ENCODE measurements at regions not wholly inside any gene's neighbourhood (a gene's known extent, or its start where the extent isn't known, plus 50 kb on each side); places are given as distances from the start of the nearest gene placed in this dataset.

- Histone ChIP-seq H3K36me3 (ENCODE audit: insufficient read depth, low read length) (no peaks in the 10 kb centered on the region), H3K4me1 (ENCODE audit: insufficient read depth, low read length) (no peaks in the 10 kb centered on the region), H3K9me3 (ENCODE audit: low read length) (no peaks in the 10 kb centered on the region), H3K27me3 (ENCODE audit: insufficient read depth, low read length, poor library complexity, severe bottlenecking) (no peaks in the 10 kb centered on the region), H3K4me3 (ENCODE audit: low read length) (no peak overlapping the region), H3K27ac (ENCODE audit: low read depth, low read length) (no peak overlapping the region)
- H3K36me3 Mint-ChIP-seq = no peaks in the 10 kb centered on the region
- H3K4me3 Mint-ChIP-seq = no peak overlapping the region
- no peak overlapping the region for H3K27ac Mint-ChIP-seq
- DNase-seq = no peak
- POLR2A ChIA-PET = no interaction called here
- no peaks in the 10 kb centered on the region for H3K4me1 Mint-ChIP-seq
- CTCF ChIA-PET = no interaction called here
- no peaks in the 10 kb centered on the region for H3K27me3 Mint-ChIP-seq
- H3K9me3 Mint-ChIP-seq = peaks cover 0 to 7% (median 0%) of the 10 kb centered on the region in 5 donors
Observed at GRCh38 chr12:74964390-74964789, 245.2 kb downstream of the KCNC2 start.

- Histone ChIP-seq H3K4me3 (ENCODE audit: low read length) (no peak overlapping the region), H3K27ac (ENCODE audit: low read depth, low read length) (no peak overlapping the region), H3K36me3 (ENCODE audit: insufficient read depth, low read length) (no peaks in the 10 kb centered on the region), H3K9me3 (ENCODE audit: low read length) (no peaks in the 10 kb centered on the region), H3K27me3 (ENCODE audit: insufficient read depth, low read length, poor library complexity, severe bottlenecking) (no peaks in the 10 kb centered on the region), H3K4me1 (ENCODE audit: insufficient read depth, low read length) (no peaks in the 10 kb centered on the region)
- Mint-ChIP-seq H3K27ac (no peak overlapping the region), H3K27me3 (no peaks in the 10 kb centered on the region), H3K36me3 (no peaks in the 10 kb centered on the region), H3K4me1 (peaks cover 0 to 3% (median 0%) of the 10 kb centered on the region in 3 donors), H3K9me3 (peaks cover 0 to 5% (median 0%) of the 10 kb centered on the region in 5 donors), H3K4me3 (no peak overlapping the region)
- POLR2A ChIA-PET = no interaction called here
- DNase-seq = no peak
- CTCF ChIA-PET = no interaction called here
Observed at GRCh38 chr12:74971201-74971600, 238.4 kb downstream of the KCNC2 start.

- no peaks in the 10 kb centered on the region for H3K9me3 ChIP-seq (ENCODE audit: low read length)
- ChIA-PET CTCF (no interaction called here), POLR2A (no interaction called here)
- no peak for DNase-seq
- H3K27ac ChIP-seq (ENCODE audit: low read depth, low read length) = no peak overlapping the region
- H3K4me3 ChIP-seq (ENCODE audit: low read length) = no peak overlapping the region
- no peaks in the 10 kb centered on the region for H3K36me3 ChIP-seq (ENCODE audit: insufficient read depth, low read length)
- H3K4me1 ChIP-seq (ENCODE audit: insufficient read depth, low read length) = no peaks in the 10 kb centered on the region
- no peak overlapping the region for H3K4me3 Mint-ChIP-seq
- peaks cover 0 to 5% (median 0%) of the 10 kb centered on the region in 5 donors for H3K9me3 Mint-ChIP-seq
- no peaks in the 10 kb centered on the region for H3K27me3 ChIP-seq (ENCODE audit: insufficient read depth, low read length, poor library complexity, severe bottlenecking)
- no peaks in the 10 kb centered on the region for H3K36me3 Mint-ChIP-seq
- no peaks in the 10 kb centered on the region for H3K27me3 Mint-ChIP-seq
- peaks cover 0 to 3% (median 0%) of the 10 kb centered on the region in 3 donors for H3K4me1 Mint-ChIP-seq
- no peak overlapping the region for H3K27ac Mint-ChIP-seq
Observed at GRCh38 chr12:74977832-74978481, 231.7 kb downstream of the KCNC2 start.

GRCh38 chr12:74980510-74980909 is 229.1 kb downstream of the KCNC2 start:
- Mint-ChIP-seq H3K9me3 (peaks cover 0 to 3% (median 0%) of the 10 kb centered on the region in 5 donors), H3K27me3 (no peaks in the 10 kb centered on the region), H3K4me1 (peaks cover 0 to 10% (median 6%) of the 10 kb centered on the region in 3 donors), H3K27ac (peak overlapping the region in 1 of 8 donors; percentile 25), H3K36me3 (no peaks in the 10 kb centered on the region), H3K4me3 (no peak overlapping the region)
- Histone ChIP-seq H3K36me3 (ENCODE audit: insufficient read depth, low read length) (no peaks in the 10 kb centered on the region), H3K4me1 (ENCODE audit: insufficient read depth, low read length) (no peaks in the 10 kb centered on the region), H3K27me3 (ENCODE audit: insufficient read depth, low read length, poor library complexity, severe bottlenecking) (no peaks in the 10 kb centered on the region), H3K4me3 (ENCODE audit: low read length) (no peak overlapping the region), H3K9me3 (ENCODE audit: low read length) (no peaks in the 10 kb centered on the region), H3K27ac (ENCODE audit: low read depth, low read length) (no peak overlapping the region)
- ChIA-PET CTCF (no interaction called here), POLR2A (no interaction called here)
- DNase-seq = no peak

GRCh38 chr12:74981541-74981940 is 228.1 kb downstream of the KCNC2 start:
- no peak for DNase-seq
- H3K4me3 ChIP-seq (ENCODE audit: low read length) = no peak overlapping the region
- no peaks in the 10 kb centered on the region for H3K27me3 ChIP-seq (ENCODE audit: insufficient read depth, low read length, poor library complexity, severe bottlenecking)
- no peak overlapping the region for H3K27ac Mint-ChIP-seq
- H3K36me3 Mint-ChIP-seq = no peaks in the 10 kb centered on the region
- no peaks in the 10 kb centered on the region for H3K27me3 Mint-ChIP-seq
- H3K27ac ChIP-seq (ENCODE audit: low read depth, low read length) = no peak overlapping the region
- no peaks in the 10 kb centered on the region for H3K4me1 ChIP-seq (ENCODE audit: insufficient read depth, low read length)
- no peak overlapping the region for H3K4me3 Mint-ChIP-seq
- ChIA-PET CTCF (no interaction called here), POLR2A (no interaction called here)
- H3K4me1 Mint-ChIP-seq = peaks cover 0 to 8% (median 6%) of the 10 kb centered on the region in 3 donors
- no peaks in the 10 kb centered on the region for H3K9me3 ChIP-seq (ENCODE audit: low read length)
- H3K36me3 ChIP-seq (ENCODE audit: insufficient read depth, low read length) = no peaks in the 10 kb centered on the region
- peaks cover 0 to 2% (median 0%) of the 10 kb centered on the region in 5 donors for H3K9me3 Mint-ChIP-seq

GRCh38 chr12:74983917-74984316 is 225.7 kb downstream of the KCNC2 start:
- ChIA-PET CTCF (no interaction called here), POLR2A (no interaction called here)
- H3K36me3 Mint-ChIP-seq = no peaks in the 10 kb centered on the region

GRCh38 chr12:74984631-74985030 is 225.0 kb downstream of the KCNC2 start:
- H3K4me1 ChIP-seq (ENCODE audit: insufficient read depth, low read length) = no peaks in the 10 kb centered on the region
- H3K27me3 Mint-ChIP-seq = no peaks in the 10 kb centered on the region
- H3K4me1 Mint-ChIP-seq = peaks cover 0 to 8% (median 6%) of the 10 kb centered on the region in 3 donors
- H3K9me3 Mint-ChIP-seq = no peaks in the 10 kb centered on the region
- no peak overlapping the region for H3K4me3 Mint-ChIP-seq
- no peak overlapping the region for H3K4me3 ChIP-seq (ENCODE audit: low read length)
- H3K27ac Mint-ChIP-seq = no peak overlapping the region
- POLR2A ChIA-PET = no interaction called here
- no peaks in the 10 kb centered on the region for H3K9me3 ChIP-seq (ENCODE audit: low read length)
- H3K27me3 ChIP-seq (ENCODE audit: insufficient read depth, low read length, poor library complexity, severe bottlenecking) = no peaks in the 10 kb centered on the region
- no peak for DNase-seq
- no peaks in the 10 kb centered on the region for H3K36me3 Mint-ChIP-seq
- H3K27ac ChIP-seq (ENCODE audit: low read depth, low read length) = no peak overlapping the region
- CTCF ChIA-PET = no interaction called here
- H3K36me3 ChIP-seq (ENCODE audit: insufficient read depth, low read length) = no peaks in the 10 kb centered on the region

More at GRCh38 chr12:74983917-74984316, 225.7 kb downstream of the KCNC2 start:
- H3K4me3 Mint-ChIP-seq = no peak overlapping the region
- Histone ChIP-seq H3K9me3 (ENCODE audit: low read length) (no peaks in the 10 kb centered on the region), H3K4me3 (ENCODE audit: low read length) (no peak overlapping the region), H3K27me3 (ENCODE audit: insufficient read depth, low read length, poor library complexity, severe bottlenecking) (no peaks in the 10 kb centered on the region), H3K36me3 (ENCODE audit: insufficient read depth, low read length) (no peaks in the 10 kb centered on the region), H3K27ac (ENCODE audit: low read depth, low read length) (no peak overlapping the region), H3K4me1 (ENCODE audit: insufficient read depth, low read length) (no peaks in the 10 kb centered on the region)
- H3K27ac Mint-ChIP-seq = no peak overlapping the region
- H3K9me3 Mint-ChIP-seq = no peaks in the 10 kb centered on the region
- H3K4me1 Mint-ChIP-seq = peaks cover 0 to 8% (median 6%) of the 10 kb centered on the region in 3 donors
- H3K27me3 Mint-ChIP-seq = no peaks in the 10 kb centered on the region
- DNase-seq = no peak

- H3K4me3 Mint-ChIP-seq = no peak overlapping the region
- Histone ChIP-seq H3K27ac (ENCODE audit: low read depth, low read length) (no peak overlapping the region), H3K9me3 (ENCODE audit: low read length) (no peaks in the 10 kb centered on the region), H3K4me1 (ENCODE audit: insufficient read depth, low read length) (no peaks in the 10 kb centered on the region), H3K36me3 (ENCODE audit: insufficient read depth, low read length) (no peaks in the 10 kb centered on the region), H3K4me3 (ENCODE audit: low read length) (no peak overlapping the region), H3K27me3 (ENCODE audit: insufficient read depth, low read length, poor library complexity, severe bottlenecking) (no peaks in the 10 kb centered on the region)
- H3K9me3 Mint-ChIP-seq = no peaks in the 10 kb centered on the region
- no peaks in the 10 kb centered on the region for H3K36me3 Mint-ChIP-seq
- CTCF ChIA-PET = no interaction called here
- peaks cover 0 to 8% (median 6%) of the 10 kb centered on the region in 3 donors for H3K4me1 Mint-ChIP-seq
- POLR2A ChIA-PET = no interaction called here
- no peak overlapping the region for H3K27ac Mint-ChIP-seq
- H3K27me3 Mint-ChIP-seq = no peaks in the 10 kb centered on the region
- no peak for DNase-seq
Observed at GRCh38 chr12:74985293-74985985, 224.2 kb downstream of the KCNC2 start.
